Smooth muscle cell (in vitro differentiated cells): ENCODE measurements at regions not wholly inside any gene's neighbourhood (a gene's known extent, or its start where the extent isn't known, plus 50 kb on each side); places are given as distances from the start of the nearest gene placed in this dataset.
A peak's percentile ranks its signal among the peaks of the same experiment; 100 is the strongest.

Experiments
- DNase-seq: peaks from one replicate; lab custom pipeline; 2025; ENCODE audit not compliant: unreplicated experiment; lab: John Stamatoyannopoulos, UW
- H2AFZ ChIP-seq: fragments of 200-600 bp; sonication (generic); 2 replicates; pipeline ENCODE4 v1.6.0; 2016; ENCODE audit warnings: antibody characterized with exemption, low read depth, mild to moderate bottlenecking
- H3F3A ChIP-seq: fragments of 200-600 bp; sonication (generic); 2 replicates; pipeline ENCODE4 v1.6.0; 2017; ENCODE audit warnings: antibody characterized with exemption, low read depth
- H3K27ac ChIP-seq: fragments of 200-600 bp; sonication (generic); 2 replicates; pipeline ENCODE4 v1.5.1; 2016; ENCODE audit warnings: low read depth, mild to moderate bottlenecking
- H3K27me3 ChIP-seq: fragments of 200-600 bp; sonication (generic); 2 replicates; pipeline ENCODE4 v1.6.1; 2016; ENCODE audit warnings: low read depth, mild to moderate bottlenecking
- H3K36me3 ChIP-seq: fragments of 200-600 bp; sonication (generic); 2 replicates; pipeline ENCODE4 v1.5.1; 2016; ENCODE audit warnings: low read depth
- H3K4me1 ChIP-seq: fragments of 200-600 bp; sonication (generic); 2 replicates; pipeline ENCODE4 v1.5.1; 2016; ENCODE audit warnings: low read depth
- H3K4me2 ChIP-seq: fragments of 200-600 bp; sonication (generic); 2 replicates; pipeline ENCODE4 v1.6.0; 2016; ENCODE audit warnings: mild to moderate bottlenecking
- H3K4me3 ChIP-seq: fragments of 200-600 bp; sonication (generic); 2 replicates; pipeline ENCODE4 v1.5.1; 2016; ENCODE audit warnings: mild to moderate bottlenecking
- H3K79me2 ChIP-seq: fragments of 200-600 bp; sonication (generic); 2 replicates; pipeline ENCODE4 v1.6.0; 2016; ENCODE audit warnings: low read depth, mild to moderate bottlenecking
- H3K9ac ChIP-seq: fragments of 200-600 bp; sonication (generic); 2 replicates; pipeline ENCODE4 v1.6.0; 2016; ENCODE audit warnings: low read depth
- H3K9me3 ChIP-seq: fragments of 200-600 bp; sonication (generic); replicated peaks from 2 replicates; pipeline ENCODE4 v1.5.1; 2016; ENCODE audit warnings: low read depth
- H4K20me1 ChIP-seq: fragments of 200-600 bp; sonication (generic); 2 replicates; pipeline ENCODE4 v1.6.0; 2016; ENCODE audit warnings: low read depth
- CTCF ChIP-seq: fragments of 200-600 bp; sonication (generic); IDR thresholded peaks from 2 replicates; pipeline ENCODE4 v1.5.1; 2017; ENCODE audit warnings: borderline replicate concordance, mild to moderate bottlenecking, antibody characterized with exemption; ENCODE audit not compliant: insufficient read depth, poor library complexity, severe bottlenecking
- WGBS: methylation state at CpG from one replicate; pipeline ENCODE4 v1.1.7; 2016; ENCODE audit warnings: low lambda C conversion rate; 5-methylcytosine and 5-hydroxymethylcytosine counted together

DNA sequence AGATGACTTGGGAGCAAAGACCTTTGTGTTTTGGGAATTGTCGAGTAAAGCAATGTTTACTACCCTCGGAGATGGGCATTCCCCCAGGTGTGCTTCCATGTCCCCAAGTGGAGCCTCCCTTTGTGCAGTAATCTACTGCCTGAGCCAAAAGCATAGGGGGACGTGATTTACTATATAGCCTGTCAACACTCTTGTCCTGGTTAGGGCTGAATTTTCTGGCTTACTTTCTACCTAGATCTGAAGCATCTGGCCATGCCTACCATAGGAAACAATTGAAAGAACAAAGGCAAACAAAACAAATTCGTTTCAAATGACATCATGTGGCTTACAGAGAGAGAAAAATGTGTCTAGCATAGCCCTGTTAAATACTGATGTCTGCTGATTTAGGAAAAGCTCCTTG, 350.6 kb downstream of the SAMD5 start:
- Histone ChIP-seq H3F3A (no peaks in the 10 kb centered on the region), H3K4me3 (no peak overlapping the region)
- TF ChIP-seq CTCF, result no peak

DNA sequence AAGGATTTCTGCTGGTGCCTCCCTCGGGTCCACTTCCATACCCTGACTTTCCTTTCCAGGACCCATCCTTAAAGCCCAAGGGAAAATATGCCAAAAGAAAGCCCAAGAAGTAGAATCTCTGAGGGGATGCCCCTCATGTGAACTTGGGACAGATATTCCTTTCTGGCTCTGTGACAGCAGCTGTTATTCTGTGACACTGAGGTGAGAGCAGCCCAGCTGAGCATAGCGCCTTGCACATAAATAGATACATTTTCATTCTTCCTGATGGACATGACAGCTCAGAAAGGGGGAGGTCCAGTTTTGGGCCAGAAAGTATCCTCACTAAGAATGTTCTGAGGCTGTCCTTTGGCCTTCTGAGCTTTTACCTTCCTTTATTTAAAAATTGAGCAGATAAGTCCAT, 353.2 kb downstream of the SAMD5 start:
- no peak overlapping the region for H3K4me2 ChIP-seq
- no peak overlapping the region for H3K27ac ChIP-seq
- H3K27me3 ChIP-seq, result no peaks in the 10 kb centered on the region
- no peaks in the 10 kb centered on the region for H3K79me2 ChIP-seq
- H4K20me1 ChIP-seq, result no peaks in the 10 kb centered on the region
- DNase-seq, result no peak
- no peak for TF ChIP-seq CTCF
- H3K36me3 ChIP-seq, result no peaks in the 10 kb centered on the region
- no peaks in the 10 kb centered on the region for H3F3A ChIP-seq
- no peak overlapping the region for H3K4me3 ChIP-seq
- no peaks in the 10 kb centered on the region for H3K4me1 ChIP-seq
- H3K9me3 ChIP-seq, result no peaks in the 10 kb centered on the region
- no peak overlapping the region for H2AFZ ChIP-seq
- no peak overlapping the region for H3K9ac ChIP-seq
- 95% methylated on average over 2 of the region's 2 CpGs for WGBS

More for the DNA sequence above, 350.6 kb downstream of the SAMD5 start:
- Histone ChIP-seq H3K27ac (no peak overlapping the region), H3K36me3 (no peaks in the 10 kb centered on the region), H2AFZ (peak overlapping the region; percentile 34), H4K20me1 (no peaks in the 10 kb centered on the region), H3K4me1 (no peaks in the 10 kb centered on the region), H3K27me3 (no peaks in the 10 kb centered on the region), H3K9me3 (no peaks in the 10 kb centered on the region), H3K4me2 (no peak overlapping the region), H3K79me2 (no peaks in the 10 kb centered on the region), H3K9ac (no peak overlapping the region)
- DNase-seq, result no peak
- 72% methylated on average over 4 of the region's 4 CpGs for WGBS

DNA sequence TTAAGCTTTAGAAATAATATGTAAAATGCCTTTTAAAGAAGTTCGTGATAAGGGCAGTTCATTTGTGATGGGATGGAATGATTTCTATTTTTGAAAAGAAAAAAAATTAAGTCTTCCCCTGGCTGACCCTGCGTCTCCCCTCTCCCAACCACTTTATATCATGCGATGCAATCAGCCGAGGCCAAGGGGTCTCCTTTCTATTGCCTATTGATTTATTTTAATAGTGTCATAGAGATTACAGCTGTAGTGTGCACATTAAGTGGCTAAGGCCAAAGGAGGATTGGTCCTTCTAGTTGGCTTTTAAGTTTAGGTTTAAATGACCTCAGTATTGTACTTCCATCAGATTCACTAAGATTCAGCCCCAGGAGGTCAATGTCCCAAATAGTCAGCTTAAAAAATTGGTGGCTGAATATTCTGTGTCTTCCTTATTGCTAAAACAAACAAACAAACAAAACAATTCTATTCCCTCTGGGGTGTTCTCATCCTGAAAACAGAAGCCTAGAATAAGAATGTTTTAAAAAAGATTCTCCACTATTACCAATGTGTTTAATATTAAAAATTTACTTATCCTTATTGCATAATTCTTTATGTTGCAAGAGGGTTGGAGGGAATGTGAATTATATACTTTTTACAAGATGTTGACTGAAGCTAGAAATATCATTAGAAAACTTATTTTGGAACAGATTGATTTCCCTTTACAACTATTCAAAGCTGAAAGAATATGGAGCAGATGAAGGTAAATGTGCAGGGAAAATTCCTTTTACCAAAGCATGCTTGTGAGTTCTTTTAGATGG, 359.1 kb downstream of the SAMD5 start:
- H3K9me3 ChIP-seq, result no peaks in the 10 kb centered on the region
- no peaks in the 10 kb centered on the region for H3K79me2 ChIP-seq
- H3K27me3 ChIP-seq, result no peaks in the 10 kb centered on the region
- H3K27ac ChIP-seq, result peak overlapping the region; percentile 4
- 97% methylated on average over 4 of the region's 4 CpGs for WGBS
- H3K9ac ChIP-seq, result no peak overlapping the region
- no peaks in the 10 kb centered on the region for H3F3A ChIP-seq
- no peaks in the 10 kb centered on the region for H4K20me1 ChIP-seq
- TF ChIP-seq CTCF, result no peak
- no peaks in the 10 kb centered on the region for H3K36me3 ChIP-seq
- DNase-seq, result no peak
- no peak overlapping the region for H3K4me2 ChIP-seq
- no peak overlapping the region for H3K4me3 ChIP-seq
- H2AFZ ChIP-seq, result no peak overlapping the region
- peaks cover 4% of the 10 kb centered on the region for H3K4me1 ChIP-seq
